ENCODE measurements at regions not wholly inside any gene's neighbourhood (a gene's known extent, or its start where the extent isn't known, plus 50 kb on each side); places are given as distances from the start of the nearest gene placed in this dataset.

- no peaks in the 10 kb centered on the region for H3K36me3 ChIP-seq
- peak overlapping the region; percentile 57 for H3K27ac ChIP-seq
- no peaks in the 10 kb centered on the region for H3K9me3 ChIP-seq
- H3K27me3 ChIP-seq: no peaks in the 10 kb centered on the region
- TF ChIP-seq CTCF (IDR thresholded peaks at IDR 0.05): no peak
- no peak overlapping the region for H3K4me3 ChIP-seq (ENCODE audit: low read depth in 1 of 2, low read length in 1 of 2)
- H3K4me1 ChIP-seq (ENCODE audit: control insufficient read depth in 1 of 2, insufficient read depth in 1 of 2, low read depth in 1 of 2, low read length in 1 of 2): peaks cover 63 to 76% of the 10 kb centered on the region in 2 experiments
Measured at GRCh38 chr6:25168637-25169036, 110.5 kb upstream of the CARMIL1 start.

DNA sequence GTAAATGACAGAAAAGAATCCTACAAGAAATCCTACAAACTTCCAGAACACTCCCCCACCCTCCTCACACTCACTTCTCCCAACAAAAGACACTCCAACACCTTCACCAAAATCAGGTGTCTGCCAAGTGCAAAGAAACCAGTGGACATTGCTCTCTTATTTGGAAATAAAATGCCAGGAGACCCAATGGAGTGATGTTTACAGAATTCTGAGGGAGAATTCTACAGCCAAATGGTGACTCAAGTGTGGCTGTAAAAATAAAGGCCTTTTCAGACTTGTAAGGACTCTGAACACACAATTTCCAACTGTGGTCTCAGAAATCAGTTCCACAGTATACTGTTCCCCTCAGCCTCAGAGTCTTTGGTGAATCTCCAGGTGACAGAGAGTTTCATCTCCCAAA lies 109.6 kb upstream of the CARMIL1 start:
- no peaks in the 10 kb centered on the region for H3K9me3 ChIP-seq
- no peaks in the 10 kb centered on the region for H3K27me3 ChIP-seq
- TF ChIP-seq CTCF (IDR thresholded peaks at IDR 0.05): no peak
- no peak overlapping the region for H3K27ac ChIP-seq
- H3K4me3 ChIP-seq (ENCODE audit: low read depth in 1 of 2, low read length in 1 of 2): no peak overlapping the region
- H3K36me3 ChIP-seq: no peaks in the 10 kb centered on the region
- H3K4me1 ChIP-seq (ENCODE audit: control insufficient read depth in 1 of 2, insufficient read depth in 1 of 2, low read depth in 1 of 2, low read length in 1 of 2): peaks cover 72 to 85% of the 10 kb centered on the region in 2 experiments

GRCh38 chr6:25169961-25170360 lies 109.2 kb upstream of the CARMIL1 start:
- TF ChIP-seq CTCF (IDR thresholded peaks at IDR 0.05): no peak
- Histone ChIP-seq H3K4me3 (ENCODE audit: low read depth in 1 of 2, low read length in 1 of 2) (no peak overlapping the region), H3K4me1 (ENCODE audit: control insufficient read depth in 1 of 2, insufficient read depth in 1 of 2, low read depth in 1 of 2, low read length in 1 of 2) (peaks cover 75 to 89% of the 10 kb centered on the region in 2 experiments), H3K36me3 (no peaks in the 10 kb centered on the region), H3K9me3 (no peaks in the 10 kb centered on the region), H3K27ac (no peak overlapping the region), H3K27me3 (no peaks in the 10 kb centered on the region)

GRCh38 chr6:25170640-25171039 lies 108.5 kb upstream of the CARMIL1 start:
- Histone ChIP-seq H3K36me3 (no peaks in the 10 kb centered on the region), H3K27me3 (no peaks in the 10 kb centered on the region), H3K9me3 (no peaks in the 10 kb centered on the region), H3K4me1 (ENCODE audit: control insufficient read depth in 1 of 2, insufficient read depth in 1 of 2, low read depth in 1 of 2, low read length in 1 of 2) (peaks cover 74 to 89% of the 10 kb centered on the region in 2 experiments), H3K4me3 (ENCODE audit: low read depth in 1 of 2, low read length in 1 of 2) (no peak overlapping the region), H3K27ac (no peak overlapping the region)
- no peak for TF ChIP-seq CTCF (IDR thresholded peaks at IDR 0.05)

DNA sequence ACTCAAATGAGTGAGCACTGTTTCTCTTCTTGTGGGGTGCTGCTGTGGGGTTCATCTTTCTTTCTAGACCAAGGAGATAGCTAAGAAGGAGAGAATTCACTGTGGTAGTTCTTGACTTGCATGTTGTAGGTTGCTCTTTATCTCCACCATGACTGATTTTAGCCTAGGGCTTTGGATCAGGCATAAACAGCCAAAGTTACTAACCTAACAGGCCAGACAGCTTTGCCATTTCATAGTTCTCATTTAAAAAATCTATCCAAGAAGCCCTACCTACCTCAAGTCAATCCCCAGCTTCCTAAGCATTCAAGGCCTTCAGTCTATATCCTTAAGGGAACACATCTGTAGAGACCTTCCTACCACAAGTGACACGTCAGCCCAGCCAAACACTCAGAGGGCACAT lies 107.9 kb upstream of the CARMIL1 start:
- H3K27ac ChIP-seq: no peak overlapping the region
- H3K9me3 ChIP-seq: no peaks in the 10 kb centered on the region
- no peaks in the 10 kb centered on the region for H3K36me3 ChIP-seq
- no peak overlapping the region for H3K4me3 ChIP-seq (ENCODE audit: low read depth in 1 of 2, low read length in 1 of 2)
- peaks cover 69 to 88% of the 10 kb centered on the region in 2 experiments for H3K4me1 ChIP-seq (ENCODE audit: control insufficient read depth in 1 of 2, insufficient read depth in 1 of 2, low read depth in 1 of 2, low read length in 1 of 2)
- H3K27me3 ChIP-seq: no peaks in the 10 kb centered on the region
- no peak for TF ChIP-seq CTCF (IDR thresholded peaks at IDR 0.05)

DNA sequence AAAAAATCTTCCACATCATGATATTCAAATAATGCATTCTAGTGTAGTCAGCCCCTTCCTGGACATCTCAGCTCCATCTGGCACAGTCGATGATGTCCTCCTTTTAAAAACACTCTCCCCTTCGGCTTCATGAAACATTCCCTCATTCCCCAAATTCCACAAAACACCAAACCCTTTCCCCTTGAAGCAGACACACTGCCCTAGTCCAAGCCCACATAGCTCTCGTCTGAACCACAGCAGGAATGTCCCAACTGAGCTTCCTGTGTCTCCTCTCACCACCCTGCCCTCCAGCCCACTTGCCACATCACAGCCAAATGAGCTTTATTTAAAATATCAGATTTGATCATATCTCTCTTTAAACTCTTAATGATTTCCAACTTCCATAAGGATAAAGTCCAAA lies 106.4 kb upstream of the CARMIL1 start:
- Histone ChIP-seq H3K4me3 (ENCODE audit: low read depth in 1 of 2, low read length in 1 of 2) (no peak overlapping the region), H3K27ac (no peak overlapping the region), H3K9me3 (no peaks in the 10 kb centered on the region), H3K36me3 (no peaks in the 10 kb centered on the region), H3K27me3 (no peaks in the 10 kb centered on the region), H3K4me1 (ENCODE audit: control insufficient read depth in 1 of 2, insufficient read depth in 1 of 2, low read depth in 1 of 2, low read length in 1 of 2) (peaks cover 54 to 75% of the 10 kb centered on the region in 2 experiments)
- no peak for TF ChIP-seq CTCF (IDR thresholded peaks at IDR 0.05)

Measured in neutrophil (primary cell).